ENCODE measurements at regions not wholly inside any gene's neighbourhood (a gene's known extent, or its start where the extent isn't known, plus 50 kb on each side); places are given as distances from the start of the nearest gene placed in this dataset.

- TF ChIP-seq CTCF (IDR thresholded peaks at IDR 0.05) (no peak), POLR2A (IDR thresholded peaks at IDR 0.05) (no peak), POLR2AphosphoS5 (IDR thresholded peaks at IDR 0.05) (no peak)
These were observed 586.1 kb upstream of the AUTS2 start for GRCh38 chr7:69012149-69012548.

Measured in gastroesophageal sphincter (tissue), 3 donors.